DOHH2 (cell line): ENCODE measurements at regions not wholly inside any gene's neighbourhood (a gene's known extent, or its start where the extent isn't known, plus 50 kb on each side); places are given as distances from the start of the nearest gene placed in this dataset.

Source experiments
- CTCF ChIP-seq: fragments of 200-600 bp; sonication (generic); IDR thresholded peaks from one replicate; pipeline ENCODE4 v1.5.1; 2014; ENCODE audit warnings: antibody characterized with exemption, mild to moderate bottlenecking, low read depth, low read length; ENCODE audit not compliant: poor library complexity, severe bottlenecking
- EZH2phosphoT487 ChIP-seq: fragments of 200-600 bp; sonication (generic); IDR thresholded peaks from 2 replicates; pipeline ENCODE4 v1.6.1; 2017; ENCODE audit warnings: borderline replicate concordance, mild to moderate bottlenecking, antibody characterized with exemption, low read length, moderate library complexity, mixed read lengths

DNA sequence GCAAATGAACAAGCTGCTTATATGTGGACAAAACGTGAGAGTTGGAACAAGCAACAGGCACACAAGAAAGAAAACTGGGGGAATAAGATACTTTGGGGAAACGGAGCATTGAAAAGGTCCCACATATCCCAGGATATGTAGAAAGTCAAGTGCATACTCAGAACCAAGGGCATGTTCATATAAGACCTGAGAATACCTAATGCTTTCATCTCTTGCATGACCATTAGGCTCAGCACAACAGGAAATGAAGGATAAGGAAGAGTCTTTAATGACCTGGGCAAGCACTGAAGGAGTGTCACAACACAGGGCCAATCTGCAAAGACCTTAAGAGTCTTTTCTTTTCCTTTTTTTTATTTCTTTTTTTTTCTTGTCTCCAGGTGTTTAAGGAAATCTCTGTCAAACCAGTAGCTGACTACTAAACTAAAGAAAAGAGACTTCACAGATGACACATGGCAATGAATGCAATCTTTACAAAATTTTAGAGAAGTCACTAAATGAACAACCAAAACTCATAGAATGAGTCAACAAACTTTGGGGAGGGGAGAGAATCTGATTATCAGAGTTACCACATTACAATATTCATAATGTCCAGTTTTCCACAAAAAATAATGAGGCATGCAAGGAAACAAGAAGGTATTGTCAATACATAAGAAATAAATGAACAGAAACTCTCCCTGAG, 67.9 kb upstream of the STK26 start:
- TF ChIP-seq CTCF (no peak), EZH2phosphoT487 (no peak)
